ENCODE measurements at regions not wholly inside any gene's neighbourhood (a gene's known extent, or its start where the extent isn't known, plus 50 kb on each side); places are given as distances from the start of the nearest gene placed in this dataset.
A peak's percentile ranks its signal among the peaks of the same experiment; 100 is the strongest.

- TF ChIP-seq CTCF (IDR thresholded peaks at IDR 0.05; ENCODE audit: low read depth, low read length) = no peak
- no peak overlapping the region for H3K4me3 ChIP-seq (ENCODE audit: low read depth, low read length)
- DNase-seq (ENCODE audit: low read depth, low spot score) = peak; percentile 47
- in situ Hi-C loops (cut with HindIII; ENCODE audit: low sequenced_read_pairs) = no loop called here
Measured at GRCh38 chr13:73913079-73913740, 221.0 kb downstream of the KLF12 start.

DNA sequence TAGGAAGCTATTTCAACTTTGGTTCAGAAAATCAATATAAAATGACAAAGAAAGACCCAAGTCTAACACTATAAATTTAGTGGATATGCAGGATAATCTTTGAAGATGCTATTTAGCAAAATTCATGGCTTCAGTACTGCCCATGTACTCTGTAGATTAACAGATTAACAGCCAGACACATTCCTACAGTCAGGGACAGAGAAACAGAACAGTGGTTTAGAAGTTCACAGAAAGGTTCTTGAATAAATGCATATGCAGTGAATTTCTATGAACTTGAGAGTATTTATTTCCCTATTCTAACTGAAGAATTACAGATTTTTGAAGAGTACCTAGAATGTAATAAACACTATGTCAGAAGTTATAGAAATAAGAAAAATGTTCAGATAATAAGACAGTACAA lies 222.8 kb downstream of the KLF12 start:
- H3K4me3 ChIP-seq (ENCODE audit: low read depth, low read length) = no peak overlapping the region
- no peak for DNase-seq (ENCODE audit: low read depth, low spot score)
- in situ Hi-C loops (cut with HindIII; ENCODE audit: low sequenced_read_pairs) = no loop called here
- TF ChIP-seq CTCF (IDR thresholded peaks at IDR 0.05; ENCODE audit: low read depth, low read length) = no peak

DNA sequence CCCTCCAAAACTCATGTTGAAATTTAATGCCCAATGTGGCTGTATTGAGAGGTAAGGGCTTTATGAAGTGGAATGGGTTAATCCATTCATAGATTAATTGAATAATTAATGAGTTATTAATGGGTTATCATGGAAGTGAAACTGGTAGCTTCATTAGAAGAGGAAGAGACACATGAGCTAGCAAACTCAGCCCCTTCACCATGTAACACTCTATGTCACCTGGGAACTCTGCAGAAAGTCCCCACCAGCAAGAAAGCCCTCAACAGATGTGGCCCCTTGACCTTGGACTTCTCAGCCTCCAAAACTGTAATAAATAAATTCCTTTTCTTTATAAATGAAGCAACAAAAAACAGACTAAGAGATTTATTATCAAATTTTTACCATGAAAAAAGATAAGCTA lies 223.5 kb downstream of the KLF12 start:
- DNase-seq (ENCODE audit: low read depth, low spot score) = no peak
- in situ Hi-C loops (cut with HindIII; ENCODE audit: low sequenced_read_pairs) = no loop called here
- H3K4me3 ChIP-seq (ENCODE audit: low read depth, low read length) = no peak overlapping the region
- no peak for TF ChIP-seq CTCF (IDR thresholded peaks at IDR 0.05; ENCODE audit: low read depth, low read length)

DNA sequence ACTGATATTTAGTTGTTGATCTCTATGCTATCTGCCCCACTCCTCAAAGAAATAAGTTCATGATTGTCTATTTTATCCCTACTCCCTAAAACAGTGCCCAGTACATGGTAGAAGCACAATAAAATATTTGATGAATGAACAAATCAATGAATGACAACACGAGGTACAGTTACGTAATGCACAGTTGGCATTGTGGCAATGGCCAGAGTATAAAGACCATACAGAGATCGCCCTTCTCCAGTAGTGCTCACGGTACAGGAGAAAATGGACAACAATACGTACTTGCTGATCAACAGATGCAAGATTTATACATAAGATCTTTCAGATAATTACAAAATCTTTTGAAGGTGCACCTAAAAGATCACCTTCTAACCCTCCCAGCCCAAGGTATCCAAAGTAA lies 225.4 kb downstream of the KLF12 start:
- in situ Hi-C loops (cut with HindIII; ENCODE audit: low sequenced_read_pairs) = no loop called here
- no peak for DNase-seq (ENCODE audit: low read depth, low spot score)
- no peak overlapping the region for H3K4me3 ChIP-seq (ENCODE audit: low read depth, low read length)
- TF ChIP-seq CTCF (IDR thresholded peaks at IDR 0.05; ENCODE audit: low read depth, low read length) = no peak

GRCh38 chr13:73904625-73905024 lies 229.6 kb downstream of the KLF12 start:
- no peak for TF ChIP-seq CTCF (IDR thresholded peaks at IDR 0.05; ENCODE audit: low read depth, low read length)
- H3K4me3 ChIP-seq (ENCODE audit: low read depth, low read length) = no peak overlapping the region
- DNase-seq (ENCODE audit: low read depth, low spot score) = no peak
- in situ Hi-C loops (cut with HindIII; ENCODE audit: low sequenced_read_pairs) = no loop called here

- TF ChIP-seq CTCF (IDR thresholded peaks at IDR 0.05; ENCODE audit: low read depth, low read length) = no peak
- DNase-seq (ENCODE audit: low read depth, low spot score) = no peak
- H3K4me3 ChIP-seq (ENCODE audit: low read depth, low read length) = no peak overlapping the region
- in situ Hi-C loops (cut with HindIII; ENCODE audit: low sequenced_read_pairs) = no loop called here
Measured at GRCh38 chr13:73903561-73903960, 230.6 kb downstream of the KLF12 start.
